Kasumi-1 (cell line): ENCODE measurements at regions not wholly inside any gene's neighbourhood (a gene's known extent, or its start where the extent isn't known, plus 50 kb on each side); places are given as distances from the start of the nearest gene placed in this dataset.
"Not testable (repeated sequence)": the region's sequence is repeated elsewhere in the genome, so short reads cannot be mapped to it uniquely, and the experiment has no call there.

Experiments
- DNase-seq, 2 experiments: peaks; one replicate each; lab custom pipeline; 2025; lab: John Stamatoyannopoulos, UW

GRCh38 chr2:103169861-103170260 is 408.0 kb downstream of the TMEM182 start:
- DNase-seq: no peak

DNA sequence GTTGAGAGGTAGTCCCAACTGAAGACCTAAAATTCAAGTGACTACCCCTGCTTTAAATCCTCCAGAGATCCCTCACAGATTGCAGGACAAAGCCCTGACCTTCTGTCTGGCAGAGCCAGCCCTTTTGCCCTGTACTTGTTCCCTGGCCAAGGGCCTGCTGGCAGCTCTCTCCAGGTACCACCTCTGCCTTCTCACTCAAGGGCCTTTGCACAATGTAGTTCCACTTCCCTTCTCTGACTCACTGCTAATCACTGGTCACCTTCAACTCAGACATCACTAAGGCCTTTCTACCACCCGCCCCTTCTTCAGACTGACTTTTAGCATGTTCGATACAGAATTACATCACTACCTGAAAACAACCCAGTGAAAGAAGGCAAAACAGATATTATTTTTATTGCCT is 411.0 kb downstream of the TMEM182 start:
- no peak for DNase-seq

- no peak for DNase-seq
Measured at GRCh38 chr2:103174711-103175110, 412.9 kb downstream of the TMEM182 start.

- DNase-seq: no peak
Measured at GRCh38 chr2:103176294-103176915, 414.6 kb downstream of the TMEM182 start.

GRCh38 chr2:103179798-103180197 is 418.0 kb downstream of the TMEM182 start:
- DNase-seq: no peak

DNA sequence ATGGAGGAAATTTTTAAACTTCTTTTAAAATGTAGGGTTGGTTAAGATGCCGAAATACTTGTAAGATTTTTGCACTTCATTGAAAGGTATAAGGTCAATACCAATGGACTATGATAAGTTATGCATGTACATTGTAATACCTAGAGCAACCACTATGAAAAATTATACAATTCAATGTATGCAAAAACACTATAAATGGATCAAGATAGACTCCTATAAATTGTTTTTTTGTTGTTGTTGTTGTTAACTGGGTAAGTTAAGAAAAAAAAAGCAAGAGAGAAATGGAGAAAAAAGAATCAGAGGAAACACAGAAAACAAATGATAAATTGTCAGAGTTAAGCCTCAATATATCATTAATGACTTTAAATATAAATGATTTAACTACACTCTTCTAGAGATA is 421.2 kb downstream of the TMEM182 start:
- no peak for DNase-seq

- DNase-seq: no peak
Measured at GRCh38 chr2:103196802-103197201, 435.0 kb downstream of the TMEM182 start.

DNA sequence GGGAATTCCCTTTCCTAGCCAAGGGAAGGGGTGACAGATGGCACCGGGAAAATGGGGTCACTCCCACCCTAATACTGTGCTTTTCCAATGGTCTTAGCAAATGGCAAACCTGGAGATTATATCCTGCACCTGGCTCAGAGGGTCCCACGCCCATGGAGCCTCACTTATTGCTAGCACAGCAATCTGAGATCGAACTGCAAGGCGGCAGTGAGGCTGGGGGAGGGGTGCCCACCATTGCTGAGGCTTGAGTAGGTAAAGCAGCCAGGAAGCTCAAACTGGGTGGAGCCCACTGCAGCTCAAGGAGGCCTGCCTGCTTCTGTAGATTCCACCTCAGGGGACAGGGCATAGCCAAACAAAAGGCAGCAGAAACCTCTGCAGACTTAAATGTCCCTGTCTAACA is 438.9 kb downstream of the TMEM182 start:
- not testable (repeated sequence) for DNase-seq

DNA sequence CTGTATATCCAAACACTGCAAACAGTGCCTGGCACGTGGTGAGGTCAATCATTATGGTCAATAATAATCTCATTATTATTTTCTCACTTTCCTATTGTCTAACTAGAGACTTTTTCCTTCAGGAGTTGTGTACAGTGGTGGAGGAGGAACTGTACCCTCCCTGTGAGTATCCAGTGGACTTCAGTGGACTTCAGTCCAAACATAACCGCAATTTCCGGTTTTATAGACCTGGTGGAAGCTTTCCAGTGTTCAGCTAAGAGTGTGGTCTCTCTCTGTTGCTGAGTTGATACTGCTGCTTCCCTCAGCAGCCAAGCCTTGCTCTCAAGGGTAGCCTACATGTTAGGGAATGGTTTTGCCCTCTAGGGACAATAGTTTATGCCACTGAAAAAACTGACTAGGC is 447.1 kb downstream of the TMEM182 start:
- no peak for DNase-seq

DNA sequence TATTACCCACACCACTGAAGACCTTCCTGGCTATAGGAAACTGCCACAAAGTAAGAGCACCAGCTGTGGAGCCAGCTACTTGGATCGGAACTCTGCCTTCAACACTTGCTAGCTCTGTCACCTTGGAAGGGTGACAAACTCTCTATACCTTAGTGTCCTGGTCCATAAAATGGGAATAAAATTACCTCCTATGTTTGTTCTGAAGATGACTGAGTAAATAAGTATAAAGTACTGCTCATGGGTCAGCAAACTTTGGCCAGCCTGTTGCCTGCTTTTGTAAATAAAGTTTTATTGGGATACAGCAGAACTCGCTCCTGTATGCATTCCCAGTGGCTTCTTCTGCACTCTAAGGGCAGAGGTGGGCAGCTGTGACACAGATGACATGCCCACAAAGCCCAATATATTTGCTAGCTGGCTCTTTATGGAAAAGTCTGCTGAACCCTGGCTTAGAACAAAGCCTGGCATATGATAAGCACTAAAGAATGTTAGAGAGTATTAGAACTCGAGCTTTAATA is 451.3 kb downstream of the TMEM182 start:
- no peak for DNase-seq

DNA sequence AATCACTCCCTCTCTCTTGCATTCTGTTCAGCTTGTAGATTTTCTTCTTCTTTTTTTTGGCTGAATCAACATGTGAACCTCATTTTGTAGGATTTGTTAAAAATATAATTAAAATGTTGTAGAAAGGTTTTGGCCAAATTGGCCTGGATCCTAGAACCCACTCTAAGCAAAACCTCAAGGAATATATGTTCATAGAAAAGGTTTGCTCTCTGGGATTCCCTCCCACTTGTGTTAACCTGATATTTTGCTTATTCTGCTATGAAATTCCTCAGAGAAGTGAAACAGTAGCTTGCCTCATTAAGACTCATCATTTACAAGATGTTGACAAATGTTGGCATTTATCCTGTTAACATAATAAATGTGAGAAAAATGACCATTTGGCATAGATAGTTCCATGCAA is 456.7 kb downstream of the TMEM182 start:
- no peak for DNase-seq

GRCh38 chr2:103219398-103219797 is 457.6 kb downstream of the TMEM182 start:
- no peak for DNase-seq

- no peak for DNase-seq
Measured at GRCh38 chr2:103222969-103223368, 461.1 kb downstream of the TMEM182 start.

GRCh38 chr2:103230796-103231195 is 469.0 kb downstream of the TMEM182 start:
- no peak for DNase-seq

- no peak for DNase-seq
Measured at GRCh38 chr2:103232865-103233264, 471.0 kb downstream of the TMEM182 start.

DNA sequence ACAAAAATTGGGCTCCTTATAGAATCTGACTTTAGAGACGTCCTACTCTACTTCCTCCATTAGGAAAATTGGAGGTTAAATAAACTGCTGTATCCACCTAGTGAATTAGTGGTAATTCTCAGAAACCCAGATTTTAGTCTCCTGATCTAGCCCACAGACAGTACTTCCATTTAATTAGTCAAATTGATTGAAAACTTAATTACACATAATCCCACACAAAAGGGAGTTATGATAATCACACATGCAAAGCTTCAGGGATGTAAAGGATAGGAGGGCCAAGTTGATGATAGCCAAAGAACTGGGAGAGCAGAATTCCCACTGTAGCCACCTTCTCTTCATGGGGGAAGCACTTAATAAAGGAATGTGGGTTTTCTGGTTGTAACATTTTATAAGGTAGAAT is 471.9 kb downstream of the TMEM182 start:
- no peak for DNase-seq

DNA sequence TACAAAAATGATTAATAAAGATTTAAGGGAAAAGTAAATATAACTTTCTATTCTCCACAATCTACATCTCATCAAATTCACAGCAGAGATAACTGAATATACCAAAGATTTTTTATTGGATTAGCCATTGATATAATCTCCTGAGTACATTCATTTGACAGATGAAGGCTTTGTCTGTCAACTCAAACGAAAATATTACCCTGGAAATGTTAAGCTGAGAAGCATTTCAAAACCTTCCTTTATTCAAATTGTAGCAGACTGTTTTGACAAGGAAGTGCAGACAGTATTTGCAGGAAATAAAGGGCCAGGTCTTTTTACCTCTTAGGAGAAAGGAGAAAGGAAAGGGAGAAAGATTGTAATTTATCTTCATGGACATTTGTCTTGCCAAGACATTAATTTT is 473.5 kb downstream of the TMEM182 start:
- DNase-seq: no peak

- no peak for DNase-seq
Measured at GRCh38 chr2:103249462-103249861, 487.6 kb downstream of the TMEM182 start.

DNA sequence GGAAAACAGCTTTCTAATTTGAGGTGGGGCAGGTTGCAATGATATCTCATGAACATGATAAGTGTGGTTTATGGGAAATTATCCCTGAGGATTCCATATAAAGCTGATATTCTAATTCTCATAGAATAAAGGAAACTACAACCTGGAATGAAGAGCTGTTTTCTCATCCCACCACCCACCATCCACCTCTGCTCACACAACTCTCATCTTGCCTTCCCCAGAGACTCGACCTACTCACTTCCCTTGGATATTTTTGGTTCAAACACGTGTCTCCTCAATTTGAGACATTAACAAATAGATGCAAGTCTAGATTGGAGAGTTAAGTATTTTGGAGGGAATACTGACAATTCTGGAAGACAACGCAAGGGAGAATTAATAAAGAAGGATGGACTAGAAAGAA is 490.9 kb downstream of the TMEM182 start:
- no peak for DNase-seq

GRCh38 chr2:103254611-103255010 is 492.8 kb downstream of the TMEM182 start:
- no peak for DNase-seq

- no peak for DNase-seq
Measured at GRCh38 chr2:103264058-103264768, 502.4 kb downstream of the TMEM182 start.

DNA sequence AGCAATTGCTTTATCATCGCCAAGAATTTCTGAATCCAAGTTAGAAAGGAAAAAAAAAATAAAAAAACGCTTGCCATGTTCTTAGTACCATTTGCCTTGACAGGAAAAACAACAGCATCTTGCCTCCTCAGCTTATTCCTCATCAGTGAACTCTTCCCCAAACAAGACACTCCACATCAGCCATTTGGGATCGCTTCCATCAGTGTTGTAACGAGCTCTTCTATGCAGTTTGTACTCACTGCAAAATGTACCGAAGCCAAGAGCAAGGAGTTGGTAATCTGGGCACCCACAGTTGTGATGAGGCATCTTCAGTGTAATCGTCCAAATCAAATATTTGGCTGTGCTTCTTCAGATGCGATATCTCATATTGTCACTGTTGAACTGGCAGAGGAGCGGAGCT is 503.7 kb downstream of the TMEM182 start:
- no peak for DNase-seq

DNA sequence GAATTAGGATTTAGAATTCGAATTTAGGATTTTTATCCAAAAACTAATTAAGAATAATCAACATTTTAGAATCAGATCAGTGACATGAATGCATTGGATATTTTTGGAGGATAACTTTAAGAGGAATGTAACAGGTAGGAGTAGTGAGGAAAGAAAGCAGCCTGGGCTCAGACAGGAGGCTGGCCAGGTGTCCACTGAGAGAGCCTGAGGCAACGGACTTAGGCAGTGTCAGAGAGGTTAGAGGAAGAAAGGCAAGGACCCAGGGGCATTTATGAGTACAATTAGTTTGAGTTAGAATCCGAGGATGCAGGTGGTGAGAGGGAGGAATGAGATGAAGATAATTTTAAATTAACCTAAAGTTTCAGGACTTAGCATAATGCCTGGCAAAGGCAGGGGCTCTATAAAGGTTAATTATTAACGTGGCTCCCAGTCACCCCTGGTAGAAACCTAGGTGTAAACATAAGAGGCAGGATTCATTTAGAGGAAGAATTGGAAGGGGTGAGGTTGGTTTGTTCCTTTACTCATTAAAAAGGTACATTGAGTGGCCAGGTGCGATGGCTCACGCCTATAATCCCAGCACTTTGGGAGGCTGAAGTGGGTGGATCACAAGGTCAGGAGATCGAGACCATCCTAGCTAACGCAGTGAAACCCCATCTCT is 507.1 kb downstream of the TMEM182 start:
- no peak for DNase-seq
